22Rv1 (cell line): ENCODE measurements at regions not wholly inside any gene's neighbourhood (a gene's known extent, or its start where the extent isn't known, plus 50 kb on each side); places are given as distances from the start of the nearest gene placed in this dataset.
"Not testable (repeated sequence)": the region's sequence is repeated elsewhere in the genome, so short reads cannot be mapped to it uniquely, and the experiment has no call there.

Experiments used
- H3K27ac ChIP-seq: fragments of 450-650 bp; 2 replicates; pipeline ENCODE4 v1.5.1; 2017
- ZFX ChIP-seq: fragments of 450-650 bp; IDR thresholded peaks from 2 replicates; pipeline ENCODE4 v1.6.1; 2017; ENCODE audit warnings: antibody characterized with exemption, borderline replicate concordance
- TF ChIP-seq, protein P1 (sequence below): fragments of 450-650 bp; IDR thresholded peaks from 2 replicates; pipeline ENCODE4 v1.5.1; 2017; ENCODE audit warnings: mild to moderate bottlenecking

DNA sequence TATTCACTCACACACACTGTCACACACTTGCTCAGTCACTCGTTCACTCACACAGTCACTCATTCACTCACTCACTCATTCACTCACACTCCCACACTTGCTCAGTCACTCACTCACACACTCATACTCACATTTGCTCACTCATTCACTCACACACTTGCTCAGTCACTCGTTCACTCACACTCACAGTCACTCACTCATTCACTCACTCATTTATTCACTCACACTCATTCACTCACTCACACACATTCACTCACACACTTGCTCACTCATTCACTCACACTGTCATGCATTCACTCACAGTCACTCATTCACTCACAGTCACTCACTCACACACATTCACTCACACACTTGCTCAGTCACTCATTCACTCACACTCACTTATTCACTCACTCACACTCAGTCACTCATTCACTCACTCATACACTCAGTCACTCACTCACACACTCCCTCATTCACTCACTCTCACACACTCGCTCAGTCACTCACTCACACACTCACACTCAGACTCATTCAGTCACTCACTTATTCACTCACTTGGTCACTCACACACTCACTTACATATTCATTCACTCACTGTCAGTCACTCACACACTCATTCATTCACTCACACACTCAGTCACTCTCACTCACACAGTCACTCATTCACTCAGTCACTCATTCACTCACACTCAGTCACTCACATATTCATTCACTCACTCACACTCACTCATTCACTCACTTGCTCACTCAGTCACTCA, 167.0 kb upstream of the C1orf174 start:
- TF ChIP-seq, protein P1, sequence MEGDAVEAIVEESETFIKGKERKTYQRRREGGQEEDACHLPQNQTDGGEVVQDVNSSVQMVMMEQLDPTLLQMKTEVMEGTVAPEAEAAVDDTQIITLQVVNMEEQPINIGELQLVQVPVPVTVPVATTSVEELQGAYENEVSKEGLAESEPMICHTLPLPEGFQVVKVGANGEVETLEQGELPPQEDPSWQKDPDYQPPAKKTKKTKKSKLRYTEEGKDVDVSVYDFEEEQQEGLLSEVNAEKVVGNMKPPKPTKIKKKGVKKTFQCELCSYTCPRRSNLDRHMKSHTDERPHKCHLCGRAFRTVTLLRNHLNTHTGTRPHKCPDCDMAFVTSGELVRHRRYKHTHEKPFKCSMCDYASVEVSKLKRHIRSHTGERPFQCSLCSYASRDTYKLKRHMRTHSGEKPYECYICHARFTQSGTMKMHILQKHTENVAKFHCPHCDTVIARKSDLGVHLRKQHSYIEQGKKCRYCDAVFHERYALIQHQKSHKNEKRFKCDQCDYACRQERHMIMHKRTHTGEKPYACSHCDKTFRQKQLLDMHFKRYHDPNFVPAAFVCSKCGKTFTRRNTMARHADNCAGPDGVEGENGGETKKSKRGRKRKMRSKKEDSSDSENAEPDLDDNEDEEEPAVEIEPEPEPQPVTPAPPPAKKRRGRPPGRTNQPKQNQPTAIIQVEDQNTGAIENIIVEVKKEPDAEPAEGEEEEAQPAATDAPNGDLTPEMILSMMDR: no peak
- no peak for TF ChIP-seq ZFX

DNA sequence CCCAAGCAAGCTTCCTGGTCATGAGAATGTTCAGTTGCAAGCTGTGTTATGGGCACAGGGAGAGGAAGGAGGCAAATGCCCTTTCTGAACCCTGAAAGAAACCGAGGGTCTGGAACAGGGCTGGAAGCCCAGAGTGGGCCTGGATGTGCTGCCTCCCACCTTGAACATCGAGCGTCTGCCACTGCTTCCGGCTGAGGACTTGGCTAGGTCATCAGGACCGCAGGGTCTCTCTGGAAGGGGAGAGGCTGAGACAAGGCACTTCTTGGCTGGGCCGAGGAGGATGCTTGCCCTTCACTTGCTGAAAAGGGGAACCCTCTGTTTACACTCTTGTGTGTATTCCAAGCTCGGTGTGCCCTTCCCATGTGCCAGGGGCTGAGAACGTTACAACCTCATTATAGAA, 168.0 kb upstream of the C1orf174 start:
- TF ChIP-seq, protein P1: no peak
- TF ChIP-seq ZFX: no peak
- no peak overlapping the region for H3K27ac ChIP-seq

More for the DNA sequence above, 167.0 kb upstream of the C1orf174 start:
- H3K27ac ChIP-seq: no peak overlapping the region

DNA sequence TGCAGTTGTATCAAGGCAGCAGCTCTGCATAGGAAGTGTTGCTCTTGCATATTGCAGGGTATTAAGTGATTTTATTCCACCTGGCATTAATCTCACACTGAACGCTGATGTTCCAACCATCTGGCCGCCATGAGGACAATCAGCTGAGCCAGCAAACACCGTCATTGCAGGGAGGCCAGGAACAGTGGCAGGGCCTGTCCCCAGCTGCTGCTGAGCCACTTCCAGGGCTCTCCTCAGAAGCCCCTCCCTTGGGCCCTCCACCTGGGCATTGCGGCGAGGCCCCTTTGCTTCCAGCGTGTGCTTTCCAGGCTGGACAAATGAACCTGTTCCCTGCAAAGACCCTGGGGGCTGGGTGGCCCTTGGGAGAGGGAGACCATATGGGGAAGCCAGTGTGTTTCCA, 171.6 kb upstream of the C1orf174 start:
- no peak for TF ChIP-seq ZFX
- TF ChIP-seq, protein P1: no peak

DNA sequence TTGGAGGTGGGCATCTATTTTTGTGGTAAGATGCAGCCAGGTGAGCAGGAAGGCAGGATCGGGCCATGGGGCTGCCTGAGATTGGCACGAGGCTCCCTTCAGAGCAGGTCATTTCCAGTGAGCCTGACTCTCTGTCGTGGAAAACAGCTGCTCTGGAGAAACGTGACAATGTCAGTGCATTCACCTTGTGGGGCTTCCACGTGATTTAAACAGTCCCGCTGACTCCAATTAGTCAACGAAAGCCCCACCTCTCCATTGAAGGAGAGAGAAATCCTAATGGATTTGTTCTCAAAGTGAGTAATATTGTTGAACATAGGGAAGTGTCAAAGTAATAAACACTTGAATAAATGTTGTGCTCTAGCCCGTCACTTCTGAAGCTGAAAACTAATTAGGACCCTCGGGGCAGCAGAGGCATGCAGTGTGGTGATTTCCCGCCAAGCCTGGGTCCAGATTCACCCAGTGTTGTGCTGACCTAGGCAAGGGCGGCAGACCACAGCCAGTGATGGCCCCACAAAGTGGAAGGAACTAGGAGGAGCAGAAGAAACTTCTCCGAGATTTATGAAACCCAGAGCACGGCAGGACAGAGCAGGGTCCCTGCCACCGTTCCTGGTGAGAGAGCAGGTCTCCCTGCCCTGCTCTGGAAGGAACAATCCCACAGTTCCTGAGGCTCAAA, 172.5 kb upstream of the C1orf174 start:
- no peak overlapping the region for H3K27ac ChIP-seq
- TF ChIP-seq, protein P1: no peak
- no peak for TF ChIP-seq ZFX

More for the DNA sequence above, 171.6 kb upstream of the C1orf174 start:
- H3K27ac ChIP-seq: no peak overlapping the region

DNA sequence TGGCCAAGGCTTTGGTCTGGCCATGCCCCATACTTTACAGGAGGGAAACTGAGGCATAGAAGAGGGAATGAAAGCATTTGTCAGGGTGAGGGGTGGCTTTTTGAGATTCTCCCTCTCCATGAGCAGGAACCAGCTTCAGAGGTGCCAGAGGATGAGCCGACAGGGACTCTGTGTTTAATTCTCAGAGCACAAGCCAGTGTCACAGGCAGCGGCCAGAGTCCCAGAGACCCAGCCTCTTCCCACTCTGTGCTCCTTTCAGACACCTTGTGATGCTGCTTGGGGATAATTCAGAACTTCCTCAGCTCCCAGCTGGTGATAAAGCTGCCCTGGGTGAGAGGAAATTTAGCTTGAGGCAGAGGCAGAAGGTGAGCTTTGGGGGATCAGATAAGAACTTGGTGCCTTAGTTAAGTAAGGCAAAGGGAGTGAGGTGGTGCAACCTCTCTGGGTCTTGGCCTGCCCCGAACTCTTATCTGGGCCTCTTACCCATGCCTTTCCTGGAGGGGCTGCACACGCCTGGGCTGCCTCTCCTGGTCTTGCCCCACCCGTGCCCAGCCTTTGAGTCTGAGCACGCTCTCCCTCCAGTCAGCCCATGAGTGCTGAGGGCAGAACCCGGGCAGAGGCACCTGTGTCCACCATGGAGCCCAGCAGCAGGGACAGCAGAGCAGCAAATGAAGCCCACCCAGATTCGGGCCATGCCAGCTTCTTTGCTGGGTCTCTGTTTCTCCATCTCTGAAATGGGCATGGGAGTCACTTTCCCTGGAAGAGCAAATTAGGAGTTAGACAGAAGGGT, 175.6 kb upstream of the C1orf174 start:
- TF ChIP-seq, protein P1: no peak
- TF ChIP-seq ZFX: no peak
- H3K27ac ChIP-seq: no peak overlapping the region

DNA sequence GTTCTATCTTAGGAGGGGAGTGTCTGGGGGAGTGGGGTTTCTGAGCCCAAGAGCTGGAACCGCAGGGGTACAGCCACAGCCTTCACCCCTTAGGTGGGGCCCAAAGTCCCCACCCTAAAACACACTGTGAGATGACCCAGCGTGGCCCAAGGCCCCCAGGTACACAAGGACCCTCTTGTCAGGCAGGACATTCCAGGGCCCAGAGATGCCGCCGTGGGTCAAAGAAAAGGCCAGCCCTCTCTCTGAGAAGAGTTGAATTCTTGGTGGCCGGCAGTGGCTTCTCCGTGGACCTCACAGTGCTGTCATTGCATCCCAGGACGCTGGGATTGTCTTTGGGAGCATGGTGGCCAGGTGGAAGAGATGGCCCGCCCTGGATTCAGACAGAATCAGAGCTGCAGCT, 176.3 kb upstream of the C1orf174 start:
- no peak overlapping the region for H3K27ac ChIP-seq
- TF ChIP-seq, protein P1: no peak
- TF ChIP-seq ZFX: no peak

DNA sequence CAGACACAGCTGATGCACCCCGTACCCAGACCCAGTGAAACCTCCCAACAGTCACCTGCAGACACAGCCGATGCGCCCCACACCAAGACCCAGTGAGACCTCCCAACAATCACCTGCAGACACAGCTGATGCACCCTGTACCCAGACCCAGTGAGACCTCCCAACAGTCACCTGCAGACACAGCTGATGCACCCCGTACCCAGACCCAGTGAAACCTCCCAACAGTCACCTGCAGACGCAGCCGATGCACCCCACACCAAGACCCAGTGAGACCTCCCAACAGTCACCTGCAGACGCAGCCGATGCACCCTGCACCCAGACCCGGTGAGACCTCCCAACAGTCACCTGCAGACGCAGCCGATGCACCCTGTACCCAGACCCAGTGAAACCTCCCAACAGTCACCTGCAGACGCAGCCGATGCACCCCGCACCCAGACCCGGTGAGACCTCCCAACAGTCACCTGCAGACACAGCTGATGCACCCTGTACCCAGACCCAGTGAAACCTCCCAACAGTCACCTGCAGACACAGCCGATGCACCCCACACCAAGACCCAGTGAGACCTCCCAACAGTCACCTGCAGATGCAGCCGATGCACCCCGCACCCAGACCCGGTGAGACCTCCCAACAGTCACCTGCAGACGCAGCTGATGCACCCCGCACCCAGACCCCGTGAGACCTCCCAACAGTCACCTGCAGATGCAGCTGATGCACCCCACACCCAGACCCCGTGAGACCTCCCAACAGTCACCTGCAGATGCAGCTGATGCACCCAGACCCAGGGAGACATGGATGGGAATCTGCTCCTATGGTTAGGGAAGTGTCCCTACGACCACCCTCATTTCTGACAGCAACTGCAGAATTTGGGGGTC, 178.3 kb upstream of the C1orf174 start:
- H3K27ac ChIP-seq: not testable (repeated sequence)
